ENCODE measurements at regions not wholly inside any gene's neighbourhood (a gene's known extent, or its start where the extent isn't known, plus 50 kb on each side); places are given as distances from the start of the nearest gene placed in this dataset.

DNA sequence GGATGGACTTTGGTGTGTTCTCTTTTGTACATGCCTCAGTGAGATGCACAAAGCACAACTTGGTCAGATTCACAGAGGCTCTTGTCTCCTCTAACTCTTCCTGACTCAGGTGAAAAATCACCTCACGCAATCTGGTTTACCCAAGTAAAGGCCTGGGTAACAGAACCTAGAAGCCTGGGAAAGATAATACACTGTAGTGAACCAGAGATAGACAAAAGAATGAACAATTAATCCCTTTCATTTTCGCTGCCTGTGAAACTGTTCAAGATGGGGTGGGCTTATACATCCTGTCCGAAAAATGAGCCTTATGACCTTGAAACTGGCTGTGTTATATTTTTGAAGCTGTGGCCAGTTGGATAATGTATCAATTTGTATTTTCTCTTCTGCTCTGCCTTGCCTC is 678.9 kb upstream of the TEX47 start:
- TF ChIP-seq, protein P1, sequence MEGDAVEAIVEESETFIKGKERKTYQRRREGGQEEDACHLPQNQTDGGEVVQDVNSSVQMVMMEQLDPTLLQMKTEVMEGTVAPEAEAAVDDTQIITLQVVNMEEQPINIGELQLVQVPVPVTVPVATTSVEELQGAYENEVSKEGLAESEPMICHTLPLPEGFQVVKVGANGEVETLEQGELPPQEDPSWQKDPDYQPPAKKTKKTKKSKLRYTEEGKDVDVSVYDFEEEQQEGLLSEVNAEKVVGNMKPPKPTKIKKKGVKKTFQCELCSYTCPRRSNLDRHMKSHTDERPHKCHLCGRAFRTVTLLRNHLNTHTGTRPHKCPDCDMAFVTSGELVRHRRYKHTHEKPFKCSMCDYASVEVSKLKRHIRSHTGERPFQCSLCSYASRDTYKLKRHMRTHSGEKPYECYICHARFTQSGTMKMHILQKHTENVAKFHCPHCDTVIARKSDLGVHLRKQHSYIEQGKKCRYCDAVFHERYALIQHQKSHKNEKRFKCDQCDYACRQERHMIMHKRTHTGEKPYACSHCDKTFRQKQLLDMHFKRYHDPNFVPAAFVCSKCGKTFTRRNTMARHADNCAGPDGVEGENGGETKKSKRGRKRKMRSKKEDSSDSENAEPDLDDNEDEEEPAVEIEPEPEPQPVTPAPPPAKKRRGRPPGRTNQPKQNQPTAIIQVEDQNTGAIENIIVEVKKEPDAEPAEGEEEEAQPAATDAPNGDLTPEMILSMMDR (IDR thresholded peaks at IDR 0.05): no peak
- no peak for TF ChIP-seq POLR2A (IDR thresholded peaks at IDR 0.05)
- Histone ChIP-seq H3K4me3 (no peak overlapping the region), H3K27ac (no peak overlapping the region), H3K4me1 (no peaks in the 10 kb centered on the region), H3K36me3 (no peaks in the 10 kb centered on the region), H3K9me3 (peaks cover 0 to 12% (median 0%) of the 10 kb centered on the region in 4 donors), H3K27me3 (no peaks in the 10 kb centered on the region)
- intact Hi-C loops (cut with DNase I): no loop called here
- DNase-seq (no peak), ATAC-seq (no peak)
- WGBS (ENCODE audit: insufficient coverage, low coverage, low lambda C conversion rate, missing lambda C conversion rate): 54% methylated on average over 3 of the region's 3 CpGs

DNA sequence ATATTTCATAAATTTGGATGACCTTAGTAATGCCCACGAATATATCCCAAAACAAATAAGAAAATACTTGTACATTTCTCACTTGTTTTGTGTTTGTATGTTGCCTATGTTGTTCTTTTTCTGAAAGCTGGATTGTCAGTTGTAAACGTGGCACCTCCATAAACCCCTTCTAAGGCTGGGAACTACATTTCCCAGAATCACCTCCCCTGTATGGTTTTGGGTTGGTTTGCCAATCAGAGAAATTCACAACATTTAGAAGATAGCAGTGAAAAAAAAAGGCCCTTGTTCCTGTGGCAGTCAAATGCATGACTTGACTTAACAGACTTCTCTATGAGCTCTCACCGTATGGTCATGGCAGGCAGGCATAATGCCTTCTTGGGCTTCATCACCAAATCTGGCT is 676.3 kb upstream of the STEAP1 start:
- Histone ChIP-seq H3K36me3 (no peaks in the 10 kb centered on the region), H3K9me3 (no peaks in the 10 kb centered on the region), H3K4me3 (no peak overlapping the region), H3K4me1 (no peaks in the 10 kb centered on the region), H3K27ac (no peak overlapping the region), H3K27me3 (no peaks in the 10 kb centered on the region)
- WGBS (ENCODE audit: insufficient coverage, low coverage, low lambda C conversion rate, missing lambda C conversion rate): 27% methylated on average over 3 of the region's 3 CpGs
- DNase-seq (no peak), ATAC-seq (no peak)
- intact Hi-C loops (cut with DNase I): no loop called here
- TF ChIP-seq, protein P1 (IDR thresholded peaks at IDR 0.05): no peak
- TF ChIP-seq POLR2A (IDR thresholded peaks at IDR 0.05): no peak

DNA sequence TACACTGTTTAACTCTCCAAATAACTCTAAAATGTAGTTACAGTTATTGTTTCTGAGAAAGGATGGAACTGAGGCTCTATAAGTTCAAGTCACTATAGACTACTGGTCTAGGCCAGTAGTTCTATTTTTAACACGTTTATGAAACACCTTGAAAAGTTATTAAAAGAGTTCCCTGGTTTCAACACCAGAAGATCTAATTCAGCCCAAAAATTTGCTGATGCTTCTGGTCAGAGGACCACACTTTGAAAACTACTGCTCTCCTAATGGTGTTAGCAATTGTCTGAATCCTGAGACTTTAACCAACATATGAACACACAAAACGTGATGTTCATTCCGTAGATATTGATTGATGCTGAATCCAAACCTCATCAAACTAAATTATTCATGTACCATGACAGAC is 658.6 kb upstream of the STEAP1 start:
- 41% methylated on average over 3 of the region's 3 CpGs for WGBS (ENCODE audit: insufficient coverage, low coverage, low lambda C conversion rate, missing lambda C conversion rate)
- Histone ChIP-seq H3K4me1 (no peaks in the 10 kb centered on the region), H3K27me3 (no peaks in the 10 kb centered on the region), H3K9me3 (no peaks in the 10 kb centered on the region), H3K27ac (no peak overlapping the region), H3K4me3 (no peak overlapping the region), H3K36me3 (no peaks in the 10 kb centered on the region)
- TF ChIP-seq, protein P1 (IDR thresholded peaks at IDR 0.05): no peak
- no peak for TF ChIP-seq POLR2A (IDR thresholded peaks at IDR 0.05)
- ATAC-seq (no peak), DNase-seq (no peak)
- intact Hi-C loops (cut with DNase I): no loop called here

DNA sequence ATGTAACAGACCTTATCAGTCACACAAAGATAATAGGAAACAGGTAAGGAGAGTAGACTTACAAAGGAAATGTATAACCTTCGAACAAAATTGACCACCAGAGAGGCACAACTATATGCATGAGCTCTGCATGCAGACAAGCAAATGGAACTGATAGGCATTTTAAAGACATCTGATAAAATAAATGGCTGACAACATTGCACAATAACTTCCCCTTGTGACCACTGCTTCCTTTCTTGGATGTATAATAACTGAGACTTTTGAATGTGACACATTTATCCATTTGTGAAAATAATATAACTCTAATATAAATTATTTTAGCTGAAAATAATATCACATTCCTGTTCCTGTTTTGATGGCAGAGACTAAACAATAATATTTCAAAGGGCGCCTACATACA is 654.2 kb upstream of the STEAP1 start:
- Histone ChIP-seq H3K9me3 (no peaks in the 10 kb centered on the region), H3K27me3 (no peaks in the 10 kb centered on the region), H3K27ac (no peak overlapping the region), H3K36me3 (no peaks in the 10 kb centered on the region), H3K4me1 (no peaks in the 10 kb centered on the region), H3K4me3 (no peak overlapping the region)
- no peak for ATAC-seq
- TF ChIP-seq, protein P1 (IDR thresholded peaks at IDR 0.05): no peak
- no peak for TF ChIP-seq POLR2A (IDR thresholded peaks at IDR 0.05)
- intact Hi-C loops (cut with DNase I): no loop called here
- WGBS (ENCODE audit: insufficient coverage, low coverage, low lambda C conversion rate, missing lambda C conversion rate): 41% methylated on average over 2 of the region's 2 CpGs
- no peak for DNase-seq

DNA sequence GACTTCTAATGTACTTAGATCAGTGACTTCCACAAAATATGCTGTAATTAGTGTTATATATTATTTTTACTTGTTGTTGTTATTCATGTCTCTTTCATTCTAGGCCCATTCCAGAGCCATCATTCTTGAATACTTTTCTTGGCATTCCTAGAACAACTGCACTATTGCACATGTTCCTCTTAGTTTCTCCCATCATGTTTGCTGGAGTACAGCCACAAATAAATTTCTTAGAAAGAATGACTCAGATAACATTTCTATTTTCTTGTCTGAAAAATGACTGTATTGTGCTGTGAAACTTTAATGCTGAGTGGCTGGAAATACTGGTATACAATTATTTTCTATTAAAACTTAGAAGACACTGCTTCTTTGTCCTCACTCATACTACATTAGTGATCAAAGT is 651.0 kb upstream of the STEAP1 start:
- H3K4me3 ChIP-seq: no peak overlapping the region
- H3K4me1 ChIP-seq: no peaks in the 10 kb centered on the region
- no peak for TF ChIP-seq POLR2A (IDR thresholded peaks at IDR 0.05)
- TF ChIP-seq, protein P1 (IDR thresholded peaks at IDR 0.05): no peak
- no peak overlapping the region for H3K27ac ChIP-seq
- no peaks in the 10 kb centered on the region for H3K36me3 ChIP-seq
- no peaks in the 10 kb centered on the region for H3K9me3 ChIP-seq
- no peak for ATAC-seq
- no peak for DNase-seq
- intact Hi-C loops (cut with DNase I): no loop called here
- H3K27me3 ChIP-seq: no peaks in the 10 kb centered on the region

Data from right lobe of liver (tissue), 6 donors.